ENCODE measurements at regions not wholly inside any gene's neighbourhood (a gene's known extent, or its start where the extent isn't known, plus 50 kb on each side); places are given as distances from the start of the nearest gene placed in this dataset.

- Histone ChIP-seq H3K36me3 (replicated peaks in 1 of 2; ENCODE audit: control insufficient read depth in 1 of 2, insufficient read depth in 2 of 2, low read length in 2 of 2) (no peaks in the 10 kb centered on the region), H3K4me3 (replicated peaks in 1 of 3; ENCODE audit: low read depth in 2 of 3, low read length in 3 of 3) (no peak overlapping the region), H3K79me2 (ENCODE audit: insufficient read depth, low read length) (no peaks in the 10 kb centered on the region), H3K27me3 (ENCODE audit: control insufficient read depth in 2 of 2, insufficient read depth in 2 of 2, low read length in 2 of 2) (no peaks in the 10 kb centered on the region), H3K9me3 (replicated peaks in 1 of 2; ENCODE audit: control insufficient read depth in 1 of 2, insufficient read depth in 1 of 2, low read length in 2 of 2) (no peaks in the 10 kb centered on the region), H3K4me1 (ENCODE audit: control insufficient read depth in 1 of 2, insufficient read depth in 2 of 2, low read length in 2 of 2) (peaks cover 0 to 9% of the 10 kb centered on the region in 2 donors), H4K20me1 (ENCODE audit: insufficient read depth, low read length) (no peaks in the 10 kb centered on the region), H2AFZ (ENCODE audit: insufficient read depth, low read depth, low read length, poor library complexity, severe bottlenecking) (no peak overlapping the region), H3K27ac (ENCODE audit: low read depth in 1 of 2, low read length in 2 of 2) (no peak overlapping the region), H3K4me2 (replicated peaks; ENCODE audit: extremely low read depth, low read length, poor library complexity, severe bottlenecking) (no peak overlapping the region), H3K9ac (ENCODE audit: insufficient read depth, low read length, poor library complexity, severe bottlenecking) (no peak overlapping the region)
- Mint-ChIP-seq H3K4me1 (peaks cover 10% of the 10 kb centered on the region), H3K27me3 (ENCODE audit: low read depth in 3 of 3) (peaks cover 9 to 18% (median 17%) of the 10 kb centered on the region in 3 donors), H3K4me3 (no peak overlapping the region), H3K27ac (no peak overlapping the region), H3K36me3 (no peaks in the 10 kb centered on the region), H3K9me3 (peaks cover 0 to 3% (median 2%) of the 10 kb centered on the region in 7 donors)
- no peak for DNase-seq
- no peak for TF ChIP-seq CTCF (IDR thresholded peaks at IDR 0.05)
- 91% methylated on average over 5 of the region's 6 CpGs for WGBS (ENCODE audit: insufficient coverage)
- intact Hi-C loops (cut with micrococcal nuclease), result no loop called here
Observed at GRCh38 chr2:239551206-239551605, 150.4 kb upstream of the HDAC4 start.

- H2AFZ ChIP-seq (ENCODE audit: insufficient read depth, low read depth, low read length, poor library complexity, severe bottlenecking), result no peak overlapping the region
- H4K20me1 ChIP-seq (ENCODE audit: insufficient read depth, low read length), result no peaks in the 10 kb centered on the region
- no peak overlapping the region for H3K9ac ChIP-seq (ENCODE audit: insufficient read depth, low read length, poor library complexity, severe bottlenecking)
- intact Hi-C loops (cut with micrococcal nuclease), result no loop called here
- Mint-ChIP-seq H3K4me1 (peaks cover 5% of the 10 kb centered on the region), H3K27me3 (ENCODE audit: low read depth in 3 of 3) (peaks cover 11 to 25% (median 19%) of the 10 kb centered on the region in 3 donors), H3K9me3 (peaks cover 0 to 4% (median 3%) of the 10 kb centered on the region in 7 donors), H3K27ac (no peak overlapping the region), H3K4me3 (no peak overlapping the region), H3K36me3 (no peaks in the 10 kb centered on the region)
- no peak overlapping the region for H3K4me3 ChIP-seq (replicated peaks in 1 of 3; ENCODE audit: low read depth in 2 of 3, low read length in 3 of 3)
- H3K79me2 ChIP-seq (ENCODE audit: insufficient read depth, low read length), result no peaks in the 10 kb centered on the region
- no peak for DNase-seq
- H3K4me2 ChIP-seq (replicated peaks; ENCODE audit: extremely low read depth, low read length, poor library complexity, severe bottlenecking), result no peak overlapping the region
- TF ChIP-seq CTCF (IDR thresholded peaks at IDR 0.05), result no peak
- no peaks in the 10 kb centered on the region for H3K27me3 ChIP-seq (ENCODE audit: control insufficient read depth in 2 of 2, insufficient read depth in 2 of 2, low read length in 2 of 2)
- H3K36me3 ChIP-seq (replicated peaks in 1 of 2; ENCODE audit: control insufficient read depth in 1 of 2, insufficient read depth in 2 of 2, low read length in 2 of 2), result no peaks in the 10 kb centered on the region
- H3K4me1 ChIP-seq (ENCODE audit: control insufficient read depth in 1 of 2, insufficient read depth in 2 of 2, low read length in 2 of 2), result peaks cover 0 to 6% of the 10 kb centered on the region in 2 donors
- H3K9me3 ChIP-seq (replicated peaks in 1 of 2; ENCODE audit: control insufficient read depth in 1 of 2, insufficient read depth in 1 of 2, low read length in 2 of 2), result no peaks in the 10 kb centered on the region
- no peak overlapping the region for H3K27ac ChIP-seq (ENCODE audit: low read depth in 1 of 2, low read length in 2 of 2)
- no CpG with 5 or more reads among the region's 3 CpGs for WGBS (ENCODE audit: insufficient coverage)
Observed at GRCh38 chr2:239550357-239550756, 149.5 kb upstream of the HDAC4 start.
